ENCODE measurements at regions not wholly inside any gene's neighbourhood (a gene's known extent, or its start where the extent isn't known, plus 50 kb on each side); places are given as distances from the start of the nearest gene placed in this dataset.

- H3K27me3 ChIP-seq, result no peaks in the 10 kb centered on the region
- no peaks in the 10 kb centered on the region for H3K9me3 ChIP-seq (ENCODE audit: low read depth)
- H3K36me3 ChIP-seq, result no peaks in the 10 kb centered on the region
- H3K4me3 ChIP-seq, result no peak overlapping the region
- no peak for TF ChIP-seq CTCF (IDR thresholded peaks at IDR 0.05; ENCODE audit: low read depth, low read length)
- no peak for DNase-seq (ENCODE audit: low read depth in 1 of 2, low spot score in 1 of 2)
- no peak overlapping the region for H3K27ac ChIP-seq
- H3K4me1 ChIP-seq (ENCODE audit: low read depth), result no peaks in the 10 kb centered on the region
These were observed 195.6 kb upstream of the COPS8 start for GRCh38 chr2:236889791-236890704.

- H3K4me3 ChIP-seq, result no peak overlapping the region
- H3K27me3 ChIP-seq, result no peaks in the 10 kb centered on the region
- TF ChIP-seq CTCF (IDR thresholded peaks at IDR 0.05; ENCODE audit: low read depth, low read length), result no peak
- no peaks in the 10 kb centered on the region for H3K4me1 ChIP-seq (ENCODE audit: low read depth)
- H3K9me3 ChIP-seq (ENCODE audit: low read depth), result no peaks in the 10 kb centered on the region
- no peak overlapping the region for H3K27ac ChIP-seq
- no peaks in the 10 kb centered on the region for H3K36me3 ChIP-seq
- no peak for DNase-seq (ENCODE audit: low read depth in 1 of 2, low spot score in 1 of 2)
These were observed 193.0 kb upstream of the COPS8 start for GRCh38 chr2:236892721-236893120.

DNA sequence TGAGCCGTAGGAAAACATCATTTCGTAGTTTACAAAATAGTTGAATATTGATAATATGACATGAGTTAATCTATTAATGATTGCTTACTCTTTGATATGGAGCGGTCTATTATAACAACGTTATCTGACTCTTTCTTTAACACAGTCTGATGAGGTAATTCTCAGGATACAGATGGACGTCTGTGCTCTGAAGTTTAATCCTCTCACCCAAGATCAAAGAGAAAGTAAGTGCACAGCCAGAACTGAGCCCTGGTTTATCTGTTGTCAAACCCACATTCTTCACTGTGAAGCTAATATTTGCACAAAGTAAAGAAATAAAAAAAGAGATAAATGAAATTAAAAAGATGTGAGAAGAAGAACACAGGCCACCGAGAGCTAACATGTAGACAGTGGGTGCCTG is 190.9 kb upstream of the COPS8 start:
- no peak for DNase-seq (ENCODE audit: low read depth in 1 of 2, low spot score in 1 of 2)
- Histone ChIP-seq H3K9me3 (ENCODE audit: low read depth) (no peaks in the 10 kb centered on the region), H3K27me3 (no peaks in the 10 kb centered on the region), H3K4me1 (ENCODE audit: low read depth) (peaks cover 4% of the 10 kb centered on the region), H3K36me3 (no peaks in the 10 kb centered on the region), H3K4me3 (no peak overlapping the region), H3K27ac (no peak overlapping the region)
- TF ChIP-seq CTCF (IDR thresholded peaks at IDR 0.05; ENCODE audit: low read depth, low read length), result no peak

DNA sequence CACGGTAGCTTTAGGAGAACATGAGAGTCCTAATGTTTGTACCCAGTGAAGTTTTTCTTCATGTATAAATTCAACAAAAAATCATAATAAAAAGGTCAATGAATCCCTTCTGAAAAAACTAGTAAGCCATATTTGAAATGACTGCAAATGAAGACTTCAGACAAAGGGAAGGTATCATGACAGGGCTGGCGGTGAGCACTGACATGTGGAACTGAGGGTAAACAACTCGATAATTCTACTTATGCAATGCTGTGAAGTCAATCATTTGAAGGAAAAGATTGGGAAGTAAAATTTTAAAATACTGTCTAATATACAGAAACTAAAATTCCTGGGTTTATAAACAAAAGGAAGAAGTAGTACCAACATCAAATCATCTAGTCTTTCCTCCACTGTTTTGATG is 190.2 kb upstream of the COPS8 start:
- Histone ChIP-seq H3K27ac (no peak overlapping the region), H3K36me3 (no peaks in the 10 kb centered on the region)
- no peak for TF ChIP-seq CTCF (IDR thresholded peaks at IDR 0.05; ENCODE audit: low read depth, low read length)

DNA sequence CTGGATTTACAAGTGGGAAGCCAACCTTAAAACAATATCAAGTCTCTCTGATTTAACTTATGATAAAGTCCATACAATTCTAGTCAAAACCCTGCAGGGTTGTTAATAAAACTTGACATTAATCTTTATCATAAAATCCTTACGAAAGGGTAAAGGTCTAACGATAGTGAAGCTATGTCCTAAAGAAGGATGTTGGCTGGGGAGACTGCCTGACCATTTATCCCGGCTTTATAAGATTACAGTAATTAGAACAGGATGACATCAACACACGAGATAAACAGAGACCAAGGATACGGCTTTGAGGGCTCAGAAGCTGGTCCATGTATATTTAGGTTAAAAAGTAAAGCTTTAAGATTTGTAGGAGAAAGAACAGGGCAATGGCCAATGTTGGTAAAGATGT is 189.0 kb upstream of the COPS8 start:
- Histone ChIP-seq H3K4me1 (ENCODE audit: low read depth) (peaks cover 4% of the 10 kb centered on the region), H3K27ac (no peak overlapping the region), H3K4me3 (no peak overlapping the region), H3K9me3 (ENCODE audit: low read depth) (no peaks in the 10 kb centered on the region), H3K36me3 (no peaks in the 10 kb centered on the region), H3K27me3 (no peaks in the 10 kb centered on the region)
- no peak for DNase-seq (ENCODE audit: low read depth in 1 of 2, low spot score in 1 of 2)
- no peak for TF ChIP-seq CTCF (IDR thresholded peaks at IDR 0.05; ENCODE audit: low read depth, low read length)

More for the DNA sequence above, 190.2 kb upstream of the COPS8 start:
- DNase-seq (ENCODE audit: low read depth in 1 of 2, low spot score in 1 of 2), result no peak
- H3K27me3 ChIP-seq, result no peaks in the 10 kb centered on the region
- H3K9me3 ChIP-seq (ENCODE audit: low read depth), result no peaks in the 10 kb centered on the region
- peaks cover 4% of the 10 kb centered on the region for H3K4me1 ChIP-seq (ENCODE audit: low read depth)
- no peak overlapping the region for H3K4me3 ChIP-seq
